Fibroblast of skin of left biceps (primary cell): ENCODE measurements at regions not wholly inside any gene's neighbourhood (a gene's known extent, or its start where the extent isn't known, plus 50 kb on each side); places are given as distances from the start of the nearest gene placed in this dataset.

Experiments used
- DNase-seq, 2 experiments: peaks; one replicate each; pipeline ENCODE4 v3.0.0-alpha.2; 2013; ENCODE audit warnings: low read depth in 2 of 2

- DNase-seq, result no peak
Measured at GRCh38 chr5:128885649-128886255, 79.5 kb upstream of the SLC27A6 start.

GRCh38 chr5:128895122-128895521 lies 70.2 kb upstream of the SLC27A6 start:
- DNase-seq, result no peak

GRCh38 chr5:128896675-128897074 lies 68.6 kb upstream of the SLC27A6 start:
- DNase-seq, result no peak

- DNase-seq, result no peak
Measured at GRCh38 chr5:128903550-128903949, 61.7 kb upstream of the SLC27A6 start.

GRCh38 chr5:128904805-128905567 lies 60.3 kb upstream of the SLC27A6 start:
- DNase-seq, result no peak

- DNase-seq, result peak; percentile 13
Measured at GRCh38 chr5:128905568-128906110, 59.6 kb upstream of the SLC27A6 start.

GRCh38 chr5:128913551-128913950 lies 51.7 kb upstream of the SLC27A6 start:
- DNase-seq, result no peak
